ENCODE measurements at regions not wholly inside any gene's neighbourhood (a gene's known extent, or its start where the extent isn't known, plus 50 kb on each side); places are given as distances from the start of the nearest gene placed in this dataset.

DNA sequence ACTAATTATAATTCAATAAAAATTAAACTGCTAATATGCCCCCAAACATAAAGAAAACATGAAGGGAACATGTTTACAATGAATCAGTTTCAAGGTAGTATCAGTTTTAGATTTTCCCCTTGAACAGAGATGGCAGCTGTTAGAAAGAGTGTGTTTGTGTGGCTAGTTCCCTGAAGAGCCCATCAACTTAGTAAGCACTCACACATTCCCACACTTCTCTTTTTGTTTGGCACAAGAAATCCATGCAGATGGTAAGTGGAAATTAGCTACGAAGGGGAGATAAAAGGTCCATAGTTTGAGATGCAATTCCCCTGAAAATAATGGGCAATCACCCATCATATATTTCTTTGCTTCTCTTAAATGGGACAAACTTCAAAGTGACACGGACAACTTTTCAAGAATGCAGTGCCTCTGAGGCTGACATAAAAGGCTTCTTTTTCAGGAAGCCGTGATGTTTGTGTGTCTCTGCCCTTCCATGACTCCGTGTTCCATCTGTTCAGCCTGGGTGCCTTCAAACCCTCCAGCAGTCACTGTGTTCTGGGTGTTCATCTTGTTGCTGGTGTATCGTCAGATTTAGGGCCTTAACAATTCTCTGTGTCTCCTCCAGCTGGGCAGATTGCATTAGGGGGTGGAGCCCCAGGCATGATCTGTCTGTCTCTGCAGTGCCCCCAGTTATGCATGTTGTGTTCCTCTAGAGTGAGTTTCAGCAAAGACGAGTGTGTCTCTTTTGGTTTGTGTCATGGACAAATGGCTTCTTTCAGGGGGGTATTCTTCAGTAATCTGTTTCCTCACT lies 259.5 kb upstream of the NPY start:
- TF ChIP-seq CTCF (IDR thresholded peaks at IDR 0.05), result no peak

- TF ChIP-seq CTCF (IDR thresholded peaks at IDR 0.05), result no peak
Measured at GRCh38 chr7:24025094-24025493, 258.9 kb upstream of the NPY start.

DNA sequence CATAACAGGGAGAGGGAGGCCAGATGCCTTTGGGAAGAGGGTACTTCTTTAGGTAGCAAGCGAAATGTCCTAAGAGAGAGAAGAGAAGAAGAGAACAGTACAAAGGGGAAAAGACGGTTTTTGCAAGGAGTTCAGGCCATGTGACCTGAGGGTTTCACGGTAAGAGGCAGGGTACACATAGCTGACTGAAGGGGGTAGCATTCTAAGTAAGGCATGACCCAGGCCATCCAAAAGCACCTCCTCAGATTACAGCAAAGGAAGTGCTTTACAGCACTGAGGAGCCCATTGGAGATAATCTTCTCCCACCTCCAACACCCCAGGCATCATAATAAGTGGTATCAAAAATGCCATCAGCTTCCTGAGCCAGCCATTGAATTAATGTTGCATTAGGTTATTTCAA lies 258.2 kb upstream of the NPY start:
- no peak for TF ChIP-seq CTCF (IDR thresholded peaks at IDR 0.05)

DNA sequence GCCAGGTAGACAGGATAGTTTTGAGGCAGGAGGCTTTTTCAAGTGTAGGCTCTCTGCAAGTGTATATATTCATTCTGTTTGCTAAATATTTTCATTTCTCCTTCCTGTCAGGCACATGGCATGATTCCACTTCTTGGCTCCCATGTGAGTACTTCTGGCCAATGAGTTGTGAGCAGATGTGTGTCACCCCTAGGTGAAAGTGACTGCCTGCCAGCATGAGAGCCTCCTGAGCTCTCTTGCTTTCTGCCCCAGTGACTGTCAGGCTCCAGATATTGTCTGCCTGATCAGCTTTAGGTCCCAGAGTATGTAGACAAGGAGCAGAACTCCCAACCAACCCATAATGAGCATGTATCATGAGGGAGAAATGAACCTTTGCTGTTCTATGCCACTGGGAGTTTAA lies 257.6 kb upstream of the NPY start:
- TF ChIP-seq CTCF (IDR thresholded peaks at IDR 0.05), result no peak

DNA sequence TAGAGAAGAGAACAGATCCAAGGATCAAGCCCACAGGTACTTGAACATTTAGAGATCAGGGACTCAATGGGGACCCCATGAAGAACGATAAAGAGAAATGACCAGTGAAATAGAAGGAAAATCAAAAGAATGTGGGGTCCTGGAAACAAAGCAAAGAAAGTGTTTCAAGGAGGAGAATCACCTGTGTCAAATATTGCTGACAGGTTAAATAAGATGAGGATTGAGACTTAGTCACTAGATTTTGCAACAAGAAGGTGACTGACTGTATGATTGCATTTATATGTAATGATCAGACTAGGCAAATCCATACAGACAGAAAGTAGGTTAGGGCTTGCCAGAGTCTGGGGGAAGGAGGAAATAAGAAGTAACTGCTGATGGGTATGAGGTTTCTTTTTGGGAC lies 254.9 kb upstream of the NPY start:
- TF ChIP-seq CTCF (IDR thresholded peaks at IDR 0.05), result no peak

GRCh38 chr7:24034251-24034650 lies 249.7 kb upstream of the NPY start:
- no peak for TF ChIP-seq CTCF (IDR thresholded peaks at IDR 0.05)

GRCh38 chr7:24035366-24036032 lies 248.5 kb upstream of the NPY start:
- TF ChIP-seq CTCF (IDR thresholded peaks at IDR 0.05), result no peak
